ENCODE measurements at regions not wholly inside any gene's neighbourhood (a gene's known extent, or its start where the extent isn't known, plus 50 kb on each side); places are given as distances from the start of the nearest gene placed in this dataset.

DNA sequence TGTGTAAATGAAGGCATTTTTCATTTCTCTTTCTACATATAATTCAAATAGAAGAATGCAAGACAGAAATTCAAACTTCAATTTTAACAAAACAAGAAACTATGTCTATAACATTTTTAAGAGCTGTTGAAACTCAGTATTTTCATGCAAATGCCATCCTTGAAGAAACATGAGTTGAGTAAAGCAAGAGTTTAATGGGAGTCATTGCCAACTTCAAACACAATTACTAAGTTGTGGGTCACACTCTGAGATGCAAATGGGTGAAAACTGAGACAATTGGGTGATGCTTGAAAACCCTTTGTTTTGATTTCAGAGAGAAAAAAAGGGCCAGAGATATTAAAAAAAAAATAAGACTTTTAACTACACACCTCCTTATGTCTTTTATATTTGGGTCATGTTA is 865.9 kb downstream of the FAT4 start:
- TF ChIP-seq, protein P1, sequence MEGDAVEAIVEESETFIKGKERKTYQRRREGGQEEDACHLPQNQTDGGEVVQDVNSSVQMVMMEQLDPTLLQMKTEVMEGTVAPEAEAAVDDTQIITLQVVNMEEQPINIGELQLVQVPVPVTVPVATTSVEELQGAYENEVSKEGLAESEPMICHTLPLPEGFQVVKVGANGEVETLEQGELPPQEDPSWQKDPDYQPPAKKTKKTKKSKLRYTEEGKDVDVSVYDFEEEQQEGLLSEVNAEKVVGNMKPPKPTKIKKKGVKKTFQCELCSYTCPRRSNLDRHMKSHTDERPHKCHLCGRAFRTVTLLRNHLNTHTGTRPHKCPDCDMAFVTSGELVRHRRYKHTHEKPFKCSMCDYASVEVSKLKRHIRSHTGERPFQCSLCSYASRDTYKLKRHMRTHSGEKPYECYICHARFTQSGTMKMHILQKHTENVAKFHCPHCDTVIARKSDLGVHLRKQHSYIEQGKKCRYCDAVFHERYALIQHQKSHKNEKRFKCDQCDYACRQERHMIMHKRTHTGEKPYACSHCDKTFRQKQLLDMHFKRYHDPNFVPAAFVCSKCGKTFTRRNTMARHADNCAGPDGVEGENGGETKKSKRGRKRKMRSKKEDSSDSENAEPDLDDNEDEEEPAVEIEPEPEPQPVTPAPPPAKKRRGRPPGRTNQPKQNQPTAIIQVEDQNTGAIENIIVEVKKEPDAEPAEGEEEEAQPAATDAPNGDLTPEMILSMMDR (IDR thresholded peaks at IDR 0.05), result no peak
- TF ChIP-seq POLR2A (IDR thresholded peaks at IDR 0.05), result no peak
